HG03342 (cell line): ENCODE measurements at regions not wholly inside any gene's neighbourhood (a gene's known extent, or its start where the extent isn't known, plus 50 kb on each side); places are given as distances from the start of the nearest gene placed in this dataset.

Experiments
- ATAC-seq: cut with Tn5 transposase; IDR thresholded peaks from one replicate; pipeline ENCODE4 v1.9.1; 2021; ENCODE audit warnings: mild to moderate bottlenecking, moderate library complexity; ENCODE audit not compliant: unreplicated experiment

DNA sequence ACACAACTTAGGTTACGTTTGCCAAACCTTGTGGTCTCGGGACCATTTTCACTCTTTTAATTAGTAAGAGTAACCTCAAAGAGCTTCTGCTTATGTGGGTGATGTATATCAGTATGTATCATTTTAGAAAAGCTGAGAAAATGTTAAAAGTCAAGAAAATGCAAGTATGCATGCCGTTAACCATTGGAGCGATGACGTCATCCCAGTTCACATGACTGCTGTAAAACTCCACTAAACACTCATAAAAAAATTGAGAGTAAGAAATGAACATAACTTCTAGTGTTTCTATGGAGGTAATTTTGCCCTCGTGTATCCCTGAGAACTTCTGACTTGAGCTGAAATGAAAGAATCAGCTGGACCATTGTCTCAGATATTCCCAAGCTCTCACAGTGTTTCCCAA lies 250.0 kb upstream of the CDH4 start:
- no peak for ATAC-seq

GRCh38 chr20:61014491-61014890 lies 237.6 kb upstream of the CDH4 start:
- no peak for ATAC-seq

DNA sequence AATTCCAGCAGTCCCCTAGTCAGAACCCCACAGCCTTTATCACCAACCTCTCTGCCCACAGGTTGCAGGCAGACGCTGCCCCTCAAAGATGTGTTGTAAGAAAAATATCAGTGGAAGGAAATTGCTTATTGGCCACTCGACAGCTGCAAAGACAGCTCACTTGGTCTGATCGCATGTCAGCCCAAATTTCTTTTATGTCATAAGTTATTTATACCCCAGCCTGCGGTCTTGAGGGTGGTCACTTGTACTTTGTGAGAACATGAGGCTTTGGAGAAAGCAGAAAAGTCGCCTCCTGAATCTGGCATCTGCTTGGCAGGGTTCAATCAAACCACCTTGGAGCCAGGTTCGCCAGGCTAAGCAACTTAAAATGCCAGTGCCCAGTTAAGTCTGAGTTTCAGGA lies 236.5 kb upstream of the CDH4 start:
- no peak for ATAC-seq

- ATAC-seq, result no peak
Measured at GRCh38 chr20:61019322-61019721, 232.7 kb upstream of the CDH4 start.

GRCh38 chr20:61023612-61024011 lies 228.4 kb upstream of the CDH4 start:
- no peak for ATAC-seq

GRCh38 chr20:61024390-61024789 lies 227.7 kb upstream of the CDH4 start:
- ATAC-seq, result no peak

DNA sequence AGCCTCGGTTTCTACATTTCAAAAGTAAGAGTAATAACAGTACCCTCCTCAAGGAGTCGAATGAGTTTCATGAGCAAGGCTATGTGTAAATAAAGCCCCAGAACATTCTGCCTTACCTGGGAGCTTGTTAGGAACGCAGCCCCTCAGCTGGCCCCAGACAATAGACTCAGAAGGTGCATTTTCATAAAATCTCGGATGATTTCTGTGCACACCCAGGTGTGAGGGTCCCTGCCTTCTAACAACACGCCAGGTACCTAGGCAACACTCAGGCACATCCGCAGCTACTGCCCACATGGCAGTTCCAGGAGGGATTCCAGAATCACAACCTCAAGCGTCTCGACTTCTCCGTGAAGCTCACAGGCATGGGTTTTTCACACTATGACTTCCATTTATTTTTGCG lies 226.5 kb upstream of the CDH4 start:
- ATAC-seq, result no peak

- ATAC-seq, result no peak
Measured at GRCh38 chr20:61026173-61026572, 225.9 kb upstream of the CDH4 start.

DNA sequence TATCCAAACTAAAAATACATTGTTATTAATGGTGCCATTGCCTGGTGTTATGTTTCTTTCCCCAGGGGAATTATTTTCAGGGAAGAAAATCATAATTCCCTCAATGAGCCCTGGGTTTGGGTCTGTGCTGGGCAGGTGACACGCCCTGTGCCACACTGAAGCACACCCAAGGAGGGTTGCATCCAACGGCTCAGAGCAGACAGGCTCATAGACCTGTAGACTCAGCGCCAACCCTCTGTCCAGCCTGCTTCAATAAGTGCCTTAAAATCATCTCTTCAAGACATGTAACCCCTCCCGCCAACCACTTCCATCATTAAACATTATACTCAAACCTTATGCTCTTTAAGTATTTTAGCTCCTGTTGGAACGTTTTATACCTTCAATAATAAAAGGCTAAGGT lies 225.3 kb upstream of the CDH4 start:
- ATAC-seq, result no peak

GRCh38 chr20:61027218-61027617 lies 224.8 kb upstream of the CDH4 start:
- no peak for ATAC-seq

DNA sequence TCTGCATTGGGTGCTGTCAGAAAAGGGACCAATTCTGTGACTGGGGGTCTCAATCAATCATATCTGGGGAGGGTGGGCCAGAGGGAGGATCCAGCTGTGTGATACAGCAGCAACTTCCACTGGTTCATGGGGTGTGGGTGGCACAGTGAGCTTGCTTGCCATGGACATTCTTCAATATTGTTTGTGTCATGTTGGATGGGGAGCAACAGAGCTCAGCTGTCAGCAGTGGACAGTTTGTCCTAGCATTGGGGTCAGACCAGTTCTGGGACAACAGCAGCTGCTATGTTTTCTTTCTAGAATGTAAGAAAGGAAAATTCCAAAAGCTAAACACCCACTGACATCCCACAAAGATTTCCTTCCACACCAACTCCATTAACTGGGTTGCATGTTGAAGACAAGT lies 221.9 kb upstream of the CDH4 start:
- no peak for ATAC-seq

GRCh38 chr20:61031101-61031830 lies 220.8 kb upstream of the CDH4 start:
- no peak for ATAC-seq

DNA sequence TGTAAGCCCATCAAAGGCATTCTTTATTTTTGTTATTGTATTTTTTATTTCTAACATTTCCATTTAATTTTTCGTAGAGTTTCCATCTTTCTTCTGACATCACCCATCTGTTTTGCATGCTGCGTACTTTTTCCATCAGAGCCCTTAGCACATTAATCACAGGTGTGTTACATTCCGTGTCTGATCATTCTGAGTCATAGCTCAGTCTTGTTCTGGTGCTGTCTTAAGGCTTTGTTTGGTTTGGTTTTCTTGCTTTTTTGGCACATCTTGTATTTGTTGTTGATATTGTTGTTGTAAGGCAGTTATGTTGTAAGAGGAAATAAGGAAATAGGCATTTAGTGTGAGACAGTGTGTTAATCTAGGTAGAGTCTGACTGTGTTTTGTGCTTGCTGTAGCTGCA lies 214.6 kb upstream of the CDH4 start:
- no peak for ATAC-seq

DNA sequence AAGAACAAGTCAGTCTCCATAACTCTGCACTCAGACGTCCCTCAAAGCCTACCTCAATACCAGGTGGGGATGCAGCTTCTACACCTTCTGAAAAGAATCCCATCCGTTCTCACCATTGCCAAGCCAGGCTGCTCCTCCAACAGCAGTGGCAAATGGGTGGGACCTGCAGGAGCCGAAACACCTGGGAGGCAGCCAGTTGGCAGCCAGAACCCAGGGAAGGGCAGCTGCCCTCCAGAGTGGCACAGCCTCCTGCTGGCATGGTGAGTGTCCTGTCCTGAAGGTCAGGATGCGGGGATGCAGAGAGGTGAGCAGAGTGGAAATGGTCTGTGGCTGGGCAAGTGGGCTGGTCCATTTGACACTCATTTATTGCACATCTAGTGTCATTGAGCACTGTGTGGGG lies 210.6 kb upstream of the CDH4 start:
- no peak for ATAC-seq

- no peak for ATAC-seq
Measured at GRCh38 chr20:61042506-61043385, 209.3 kb upstream of the CDH4 start.

DNA sequence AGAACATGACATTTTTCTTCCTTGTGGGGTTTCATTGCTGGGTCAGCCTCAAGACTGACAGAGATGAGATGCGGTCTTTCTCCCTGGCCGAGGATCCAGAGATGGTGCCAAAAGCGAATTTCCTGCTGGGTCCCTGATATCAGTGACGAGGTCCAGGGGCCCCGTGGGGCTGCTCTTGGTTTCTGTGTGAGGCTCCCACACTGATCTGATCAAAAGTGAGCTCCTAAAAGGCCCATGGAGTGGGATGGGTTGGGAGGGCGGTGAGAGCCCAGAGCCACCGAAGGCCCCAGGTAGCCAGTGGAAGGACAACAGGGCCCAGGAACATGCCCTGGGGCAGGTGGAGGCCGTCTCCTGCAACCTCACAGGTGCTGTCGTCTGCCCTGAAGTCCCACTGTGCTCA lies 208.4 kb upstream of the CDH4 start:
- ATAC-seq, result no peak

DNA sequence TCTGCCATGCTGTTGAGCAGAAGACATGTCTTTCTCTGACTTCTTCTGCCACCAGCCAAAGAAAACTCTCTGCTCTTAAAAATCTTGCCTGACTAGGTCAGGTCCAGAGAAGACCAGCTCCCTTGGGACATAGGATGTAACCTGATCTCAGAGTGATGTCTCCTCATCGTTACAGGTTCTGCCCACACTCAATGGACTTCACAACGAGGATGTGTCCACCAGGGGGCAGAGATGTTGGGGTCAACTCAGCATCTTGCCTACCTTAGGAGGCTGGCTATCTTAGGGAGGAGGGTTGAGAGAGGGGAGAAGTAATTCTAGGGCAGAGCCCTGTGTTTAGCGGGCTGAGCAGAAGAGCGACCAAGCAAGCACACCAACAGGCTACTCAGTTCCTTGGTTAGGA lies 207.6 kb upstream of the CDH4 start:
- no peak for ATAC-seq

GRCh38 chr20:61045091-61045490 lies 207.0 kb upstream of the CDH4 start:
- ATAC-seq, result no peak

GRCh38 chr20:61045876-61046585 lies 206.0 kb upstream of the CDH4 start:
- ATAC-seq, result no peak

DNA sequence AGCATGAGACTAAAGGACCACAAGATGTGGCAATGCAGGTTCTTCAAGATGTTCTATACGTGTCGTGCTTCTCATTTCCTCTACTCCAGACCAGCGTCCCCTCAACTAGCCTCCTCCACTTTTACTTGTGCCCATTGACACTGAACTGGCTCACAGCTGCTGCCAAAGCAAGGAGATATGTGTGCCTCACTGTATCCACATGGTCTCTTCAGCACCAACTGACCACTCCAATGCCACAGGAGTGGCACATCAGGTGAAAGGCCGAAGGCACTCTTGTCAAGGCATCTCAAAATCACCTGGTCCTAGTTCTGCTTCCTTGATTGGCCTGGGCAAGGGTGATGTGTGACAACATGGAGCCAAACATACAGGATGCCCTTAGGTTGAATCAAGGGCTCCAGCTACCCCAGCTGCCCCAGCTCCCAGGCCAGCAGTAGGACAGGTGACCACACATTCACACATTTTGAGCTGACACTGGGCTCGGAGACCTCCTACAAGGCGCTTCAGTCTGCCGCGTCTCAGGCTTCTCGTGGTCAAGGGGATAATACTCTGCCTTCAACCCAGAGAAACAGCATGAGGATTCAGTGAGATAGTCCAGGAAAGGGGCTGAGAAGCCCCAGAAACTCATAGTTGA lies 205.2 kb upstream of the CDH4 start:
- no peak for ATAC-seq

- no peak for ATAC-seq
Measured at GRCh38 chr20:61047515-61047914, 204.5 kb upstream of the CDH4 start.
